ENCODE measurements at regions not wholly inside any gene's neighbourhood (a gene's known extent, or its start where the extent isn't known, plus 50 kb on each side); places are given as distances from the start of the nearest gene placed in this dataset.

DNA sequence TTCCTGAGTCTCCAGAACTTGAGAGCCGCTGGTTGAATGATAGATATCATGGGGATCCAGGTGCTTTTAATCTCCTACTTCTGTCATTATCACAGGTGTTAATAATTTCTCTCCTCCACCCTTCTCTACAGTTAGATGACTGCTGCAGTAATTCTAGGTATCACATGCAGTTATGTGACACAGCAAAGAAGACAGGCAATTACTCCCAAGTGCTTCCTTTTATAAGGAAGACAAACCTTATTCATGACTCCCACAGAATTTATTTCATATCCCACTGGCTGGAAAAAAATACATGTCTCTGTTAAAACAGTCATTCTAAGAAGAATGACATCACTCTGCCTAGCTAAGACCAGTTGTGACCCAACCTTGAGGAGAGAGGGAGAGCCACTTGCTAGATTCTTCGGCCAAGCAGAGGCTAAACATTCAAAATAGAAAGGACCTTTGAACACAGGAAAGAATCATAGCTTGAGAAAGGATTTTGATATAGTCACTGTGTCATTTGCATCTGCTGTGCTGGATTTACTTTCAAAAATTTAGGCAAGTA lies 500.6 kb downstream of the SI start:
- no peaks in the 10 kb centered on the region for H3K36me3 Mint-ChIP-seq (ENCODE audit: low read depth)
- no peaks in the 10 kb centered on the region for H3K4me1 Mint-ChIP-seq
- H3K4me3 Mint-ChIP-seq: no peak overlapping the region
- H3K27me3 Mint-ChIP-seq (ENCODE audit: low read depth, poor library complexity): no peaks in the 10 kb centered on the region
- no peaks in the 10 kb centered on the region for H3K9me3 Mint-ChIP-seq
- TF ChIP-seq, protein P1, sequence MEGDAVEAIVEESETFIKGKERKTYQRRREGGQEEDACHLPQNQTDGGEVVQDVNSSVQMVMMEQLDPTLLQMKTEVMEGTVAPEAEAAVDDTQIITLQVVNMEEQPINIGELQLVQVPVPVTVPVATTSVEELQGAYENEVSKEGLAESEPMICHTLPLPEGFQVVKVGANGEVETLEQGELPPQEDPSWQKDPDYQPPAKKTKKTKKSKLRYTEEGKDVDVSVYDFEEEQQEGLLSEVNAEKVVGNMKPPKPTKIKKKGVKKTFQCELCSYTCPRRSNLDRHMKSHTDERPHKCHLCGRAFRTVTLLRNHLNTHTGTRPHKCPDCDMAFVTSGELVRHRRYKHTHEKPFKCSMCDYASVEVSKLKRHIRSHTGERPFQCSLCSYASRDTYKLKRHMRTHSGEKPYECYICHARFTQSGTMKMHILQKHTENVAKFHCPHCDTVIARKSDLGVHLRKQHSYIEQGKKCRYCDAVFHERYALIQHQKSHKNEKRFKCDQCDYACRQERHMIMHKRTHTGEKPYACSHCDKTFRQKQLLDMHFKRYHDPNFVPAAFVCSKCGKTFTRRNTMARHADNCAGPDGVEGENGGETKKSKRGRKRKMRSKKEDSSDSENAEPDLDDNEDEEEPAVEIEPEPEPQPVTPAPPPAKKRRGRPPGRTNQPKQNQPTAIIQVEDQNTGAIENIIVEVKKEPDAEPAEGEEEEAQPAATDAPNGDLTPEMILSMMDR (IDR thresholded peaks at IDR 0.05): no peak
- no peak for DNase-seq
- H3K27ac Mint-ChIP-seq: no peak overlapping the region

DNA sequence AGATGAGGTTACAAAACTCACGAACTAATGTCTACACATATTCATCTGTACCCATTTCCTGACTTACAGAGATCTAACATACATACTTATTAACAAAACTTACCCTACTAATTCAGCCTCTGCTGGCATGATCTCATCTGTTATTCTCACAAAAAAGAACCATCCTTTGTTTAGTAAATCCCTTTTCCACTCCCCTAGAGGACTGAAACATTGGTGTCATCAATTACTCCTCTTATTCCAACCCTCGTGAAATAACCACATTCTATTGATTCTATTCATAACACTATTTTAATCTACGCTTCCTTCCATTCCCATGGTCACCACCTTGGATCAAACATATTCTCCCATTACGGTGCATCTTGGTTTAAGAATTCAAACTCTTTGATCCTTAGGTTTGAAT lies 505.9 kb downstream of the SI start:
- no peak overlapping the region for H3K4me3 Mint-ChIP-seq
- no peaks in the 10 kb centered on the region for H3K4me1 Mint-ChIP-seq
- H3K9me3 Mint-ChIP-seq: no peaks in the 10 kb centered on the region
- TF ChIP-seq, protein P1 (IDR thresholded peaks at IDR 0.05): no peak
- no peaks in the 10 kb centered on the region for H3K36me3 Mint-ChIP-seq (ENCODE audit: low read depth)
- H3K27ac Mint-ChIP-seq: no peak overlapping the region
- H3K27me3 Mint-ChIP-seq (ENCODE audit: low read depth, poor library complexity): peaks cover 3% of the 10 kb centered on the region
- DNase-seq: no peak

DNA sequence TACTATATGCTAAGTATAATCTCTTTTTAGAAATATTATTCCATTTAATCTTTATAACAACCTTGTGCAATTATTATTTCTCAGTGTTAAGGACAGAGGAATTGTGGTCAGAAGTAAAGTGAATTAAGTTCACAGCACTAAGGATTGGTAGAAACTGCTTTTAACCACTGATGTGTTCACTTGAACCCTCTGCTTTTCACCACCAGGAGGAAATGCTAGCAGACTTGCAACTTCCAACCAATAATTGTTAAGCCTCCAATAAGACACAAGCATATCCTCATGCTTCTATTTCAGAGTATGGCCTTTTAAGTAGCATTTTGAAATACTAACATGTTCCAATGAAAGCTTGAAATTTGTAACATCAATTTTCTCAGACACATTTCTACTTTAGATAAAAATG lies 527.4 kb downstream of the SI start:
- Mint-ChIP-seq H3K27me3 (ENCODE audit: low read depth, poor library complexity) (peaks cover 4% of the 10 kb centered on the region), H3K4me1 (no peaks in the 10 kb centered on the region), H3K4me3 (no peak overlapping the region), H3K36me3 (ENCODE audit: low read depth) (no peaks in the 10 kb centered on the region), H3K27ac (no peak overlapping the region), H3K9me3 (no peaks in the 10 kb centered on the region)
- TF ChIP-seq, protein P1 (IDR thresholded peaks at IDR 0.05): peak; percentile 16
- DNase-seq: no peak

DNA sequence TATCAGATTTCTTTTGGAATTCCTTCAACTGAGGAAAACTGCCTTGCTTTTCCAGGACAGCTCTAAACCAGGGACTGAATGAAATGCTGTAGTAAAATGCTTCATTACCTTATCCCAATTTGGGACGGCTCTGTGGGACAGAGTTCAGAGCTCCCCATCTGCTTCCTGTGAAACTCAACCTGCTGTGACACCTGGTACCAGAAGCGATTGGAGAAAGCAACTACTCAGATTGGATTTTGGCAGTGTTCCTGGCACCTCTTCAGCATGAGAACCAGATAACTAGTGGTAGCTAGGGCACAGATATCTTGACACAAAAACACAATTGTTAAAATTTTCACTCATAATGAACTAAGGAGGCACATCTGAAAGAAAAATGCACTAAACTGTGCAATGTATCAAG lies 539.1 kb downstream of the SI start:
- H3K4me3 Mint-ChIP-seq: no peak overlapping the region
- H3K27ac Mint-ChIP-seq: no peak overlapping the region
- TF ChIP-seq, protein P1 (IDR thresholded peaks at IDR 0.05): no peak
- no peaks in the 10 kb centered on the region for H3K4me1 Mint-ChIP-seq
- no peak for DNase-seq
- no peaks in the 10 kb centered on the region for H3K36me3 Mint-ChIP-seq (ENCODE audit: low read depth)
- H3K9me3 Mint-ChIP-seq: no peaks in the 10 kb centered on the region
- no peaks in the 10 kb centered on the region for H3K27me3 Mint-ChIP-seq (ENCODE audit: low read depth, poor library complexity)

DNA sequence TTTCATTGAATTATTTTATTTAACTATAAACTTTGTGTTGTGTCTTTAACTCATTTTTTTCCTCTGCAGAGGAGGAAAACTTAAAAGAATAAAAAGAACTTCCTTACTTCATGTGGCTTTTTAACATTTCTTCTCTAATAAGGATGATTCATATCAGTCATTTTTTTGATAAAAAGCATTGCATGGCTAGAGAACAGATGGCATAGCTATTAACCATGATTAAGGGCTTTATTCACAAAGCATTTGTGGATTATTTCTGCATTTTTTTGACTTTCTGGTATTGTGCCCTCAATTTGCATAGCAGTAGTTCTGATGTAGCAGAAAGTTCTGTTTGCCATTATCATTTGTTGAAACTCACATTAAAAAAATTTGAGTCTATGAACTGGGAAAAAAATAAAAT lies 540.8 kb downstream of the SI start:
- Mint-ChIP-seq H3K27ac (no peak overlapping the region), H3K4me1 (no peaks in the 10 kb centered on the region), H3K9me3 (no peaks in the 10 kb centered on the region), H3K36me3 (ENCODE audit: low read depth) (no peaks in the 10 kb centered on the region), H3K4me3 (no peak overlapping the region), H3K27me3 (ENCODE audit: low read depth, poor library complexity) (no peaks in the 10 kb centered on the region)
- DNase-seq: no peak
- TF ChIP-seq, protein P1 (IDR thresholded peaks at IDR 0.05): no peak

DNA sequence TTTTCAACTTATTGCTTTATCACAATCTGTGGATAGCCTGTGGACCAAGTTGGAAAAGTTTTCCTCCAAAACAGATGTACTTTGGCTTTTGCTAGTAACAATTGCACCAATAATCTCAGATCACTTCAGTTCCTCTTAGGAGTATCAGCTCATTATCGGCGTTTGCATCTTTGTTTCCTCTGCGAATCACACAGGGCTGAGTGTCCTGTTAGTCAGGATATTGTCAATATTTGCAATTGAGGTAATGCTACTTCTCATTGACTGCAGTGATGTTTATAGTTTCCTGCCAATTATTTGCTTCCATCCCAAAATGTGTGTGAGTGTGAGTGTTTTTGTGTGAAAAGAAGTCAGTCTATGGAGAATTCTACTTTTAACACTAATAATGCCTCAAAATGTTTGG lies 545.0 kb downstream of the SI start:
- no peaks in the 10 kb centered on the region for H3K4me1 Mint-ChIP-seq
- H3K27ac Mint-ChIP-seq: no peak overlapping the region
- no peak overlapping the region for H3K4me3 Mint-ChIP-seq
- no peaks in the 10 kb centered on the region for H3K27me3 Mint-ChIP-seq (ENCODE audit: low read depth, poor library complexity)
- no peak for DNase-seq
- no peaks in the 10 kb centered on the region for H3K36me3 Mint-ChIP-seq (ENCODE audit: low read depth)
- TF ChIP-seq, protein P1 (IDR thresholded peaks at IDR 0.05): no peak
- no peaks in the 10 kb centered on the region for H3K9me3 Mint-ChIP-seq

Data from nephron progenitor cell (in vitro differentiated cells).